B cell (primary cell): ENCODE measurements at regions not wholly inside any gene's neighbourhood (a gene's known extent, or its start where the extent isn't known, plus 50 kb on each side); places are given as distances from the start of the nearest gene placed in this dataset.
"Not testable (repeated sequence)": the region's sequence is repeated elsewhere in the genome, so short reads cannot be mapped to it uniquely, and the experiment has no call there.

Experiments used
- EZH2 ChIP-seq: IDR thresholded peaks from 2 replicates; pipeline ENCODE4 v1.6.1; 2012; ENCODE audit warnings: borderline replicate concordance, low read depth, mild to moderate bottlenecking, moderate library complexity, low read length; ENCODE audit not compliant: insufficient read depth, poor library complexity, severe bottlenecking
- TF ChIP-seq, protein P1 (sequence below): fragments of 200-600 bp; IDR thresholded peaks from one replicate; pipeline ENCODE4 v1.8.0; 2022; ENCODE audit warnings: antibody characterized with exemption, mild to moderate bottlenecking

GRCh38 chr16:9166326-9166993, 75.0 kb downstream of the HAPSTR1 start:
- TF ChIP-seq, protein P1, sequence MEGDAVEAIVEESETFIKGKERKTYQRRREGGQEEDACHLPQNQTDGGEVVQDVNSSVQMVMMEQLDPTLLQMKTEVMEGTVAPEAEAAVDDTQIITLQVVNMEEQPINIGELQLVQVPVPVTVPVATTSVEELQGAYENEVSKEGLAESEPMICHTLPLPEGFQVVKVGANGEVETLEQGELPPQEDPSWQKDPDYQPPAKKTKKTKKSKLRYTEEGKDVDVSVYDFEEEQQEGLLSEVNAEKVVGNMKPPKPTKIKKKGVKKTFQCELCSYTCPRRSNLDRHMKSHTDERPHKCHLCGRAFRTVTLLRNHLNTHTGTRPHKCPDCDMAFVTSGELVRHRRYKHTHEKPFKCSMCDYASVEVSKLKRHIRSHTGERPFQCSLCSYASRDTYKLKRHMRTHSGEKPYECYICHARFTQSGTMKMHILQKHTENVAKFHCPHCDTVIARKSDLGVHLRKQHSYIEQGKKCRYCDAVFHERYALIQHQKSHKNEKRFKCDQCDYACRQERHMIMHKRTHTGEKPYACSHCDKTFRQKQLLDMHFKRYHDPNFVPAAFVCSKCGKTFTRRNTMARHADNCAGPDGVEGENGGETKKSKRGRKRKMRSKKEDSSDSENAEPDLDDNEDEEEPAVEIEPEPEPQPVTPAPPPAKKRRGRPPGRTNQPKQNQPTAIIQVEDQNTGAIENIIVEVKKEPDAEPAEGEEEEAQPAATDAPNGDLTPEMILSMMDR, result not testable (repeated sequence)
- TF ChIP-seq EZH2, result not testable (repeated sequence)
